ENCODE measurements at regions not wholly inside any gene's neighbourhood (a gene's known extent, or its start where the extent isn't known, plus 50 kb on each side); places are given as distances from the start of the nearest gene placed in this dataset.

- TF ChIP-seq BRCA1 (IDR thresholded peaks at IDR 0.05; ENCODE audit: low read depth, low read length) (no peak), PHF8 (conservative IDR thresholded peaks at IDR 0.05; ENCODE audit: low read depth, low read length) (no peak), BACH1 (IDR thresholded peaks at IDR 0.05; ENCODE audit: low read length) (no peak), YY1 (IDR thresholded peaks at IDR 0.05; ENCODE audit: low read depth, low read length) (no peak)
Measured at GRCh38 chr7:81051811-81052413, 133.1 kb upstream of the SEMA3C start (continued).
